Glomerular visceral epithelial cell (primary cell): ENCODE measurements at regions not wholly inside any gene's neighbourhood (a gene's known extent, or its start where the extent isn't known, plus 50 kb on each side); places are given as distances from the start of the nearest gene placed in this dataset.
"Not testable (repeated sequence)": the region's sequence is repeated elsewhere in the genome, so short reads cannot be mapped to it uniquely, and the experiment has no call there.

Experiments
- DNase-seq: peaks from one replicate; pipeline ENCODE4 v3.0.0-alpha.2; 2016; ENCODE audit errors: extremely low spot score

DNA sequence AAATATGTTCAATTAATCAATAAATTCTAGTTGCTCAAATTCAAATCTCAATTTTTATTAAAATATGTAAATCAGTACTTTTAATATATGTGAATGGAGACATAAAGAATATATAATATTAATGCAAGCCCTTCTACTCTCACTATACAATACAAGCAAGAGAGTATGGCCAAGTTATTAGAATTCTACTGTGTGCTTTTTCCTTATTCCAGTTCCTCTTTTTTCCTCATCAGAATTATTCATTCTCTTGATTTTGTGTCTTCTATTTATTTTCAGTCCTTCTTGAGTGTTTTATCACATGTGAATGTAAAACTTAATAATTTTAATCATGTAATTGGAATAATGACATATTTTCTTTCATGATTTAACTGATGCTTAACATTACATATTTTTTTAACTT lies 276.8 kb downstream of the PCDH20 start:
- no peak for DNase-seq

DNA sequence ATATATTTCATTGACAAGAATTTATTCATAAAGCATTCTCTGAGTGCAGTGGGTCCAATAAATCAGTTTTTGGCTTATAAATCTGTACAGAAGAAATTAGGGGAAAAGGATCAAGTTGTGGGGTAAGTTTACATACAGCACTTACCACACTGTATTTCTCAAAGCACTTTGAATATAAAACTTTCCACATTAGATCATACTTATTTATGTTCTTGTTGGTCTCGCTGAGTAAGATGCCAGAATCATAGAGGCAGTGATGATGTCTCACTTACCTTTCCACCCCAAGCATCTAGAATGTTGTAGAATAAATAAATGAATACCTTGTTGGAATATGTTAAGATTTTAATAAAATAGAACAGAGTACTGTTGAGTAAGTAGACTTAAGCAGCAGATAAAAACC lies 279.1 kb downstream of the PCDH20 start:
- DNase-seq: no peak

DNA sequence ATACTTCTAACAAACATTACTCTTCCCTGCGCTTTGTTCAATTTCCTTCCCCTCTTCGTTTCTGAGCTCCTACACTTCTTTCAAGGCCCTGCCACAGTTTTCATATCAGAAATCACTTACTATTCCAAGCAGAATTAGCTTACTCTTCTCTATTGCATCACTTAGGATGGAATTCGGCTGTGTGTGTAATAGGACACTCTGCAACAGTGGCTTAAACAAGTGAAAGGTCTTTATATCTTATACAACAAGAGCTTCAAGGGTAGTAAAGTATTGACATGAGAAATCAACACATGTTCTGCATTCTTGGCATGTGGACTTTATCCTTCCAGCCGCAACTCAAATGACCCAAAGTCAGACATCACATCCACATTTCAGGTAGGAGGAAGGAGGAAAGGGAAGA lies 279.6 kb downstream of the PCDH20 start:
- no peak for DNase-seq

DNA sequence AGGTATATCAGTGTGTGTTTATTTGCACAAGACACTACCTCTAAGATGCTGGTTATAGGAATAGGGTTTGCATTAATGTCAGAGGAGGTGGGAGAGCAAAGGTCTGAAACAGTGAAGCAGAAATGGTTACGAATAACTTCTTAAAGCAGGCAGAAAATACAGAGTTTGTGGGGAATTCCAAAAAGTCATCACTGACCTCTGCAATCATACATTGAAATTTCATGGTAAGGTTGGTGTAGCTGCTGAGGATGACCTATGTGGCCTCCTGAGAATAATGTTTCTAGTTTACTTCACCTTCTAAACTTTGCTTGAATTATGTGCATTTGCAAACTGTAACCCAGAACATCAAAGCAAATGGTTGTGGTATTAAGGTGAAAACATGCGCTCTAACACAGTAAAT lies 280.1 kb downstream of the PCDH20 start:
- no peak for DNase-seq

DNA sequence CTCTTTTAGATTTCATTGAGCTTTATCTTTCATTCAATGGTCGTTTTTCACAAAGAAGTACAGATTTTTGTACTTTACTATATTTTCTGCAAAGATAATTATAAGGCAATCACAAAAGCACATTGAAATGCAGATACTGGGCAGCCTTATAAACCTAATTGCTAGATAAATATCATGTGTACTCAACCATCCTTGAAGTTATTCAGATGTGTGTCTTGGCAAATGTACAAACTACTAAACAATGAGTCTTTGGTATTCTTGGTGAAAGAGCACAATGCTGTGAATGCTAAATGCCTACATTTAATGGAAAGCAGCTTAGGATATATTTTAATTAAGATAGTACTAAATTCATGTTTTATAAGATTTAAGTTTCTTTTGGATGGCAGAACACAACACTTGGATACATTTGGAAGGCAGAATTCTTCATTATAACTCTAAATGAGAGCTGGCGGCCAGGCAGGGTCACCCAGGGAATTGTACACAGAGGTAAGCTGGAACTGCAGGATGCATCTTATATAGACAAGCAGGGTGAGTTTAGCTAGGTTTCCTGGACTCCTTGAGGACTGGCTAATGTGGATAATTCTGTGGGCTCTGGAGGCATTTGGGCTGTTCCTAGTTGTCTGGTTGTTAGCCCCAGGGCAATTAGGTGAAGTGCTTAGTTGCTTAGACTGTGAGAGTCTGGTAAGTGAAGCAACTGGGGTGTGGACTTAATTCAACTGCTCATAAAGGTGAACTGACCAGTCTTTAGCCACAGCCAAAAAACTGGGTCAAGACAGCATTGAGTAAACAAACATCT lies 286.6 kb downstream of the PCDH20 start:
- DNase-seq: no peak

DNA sequence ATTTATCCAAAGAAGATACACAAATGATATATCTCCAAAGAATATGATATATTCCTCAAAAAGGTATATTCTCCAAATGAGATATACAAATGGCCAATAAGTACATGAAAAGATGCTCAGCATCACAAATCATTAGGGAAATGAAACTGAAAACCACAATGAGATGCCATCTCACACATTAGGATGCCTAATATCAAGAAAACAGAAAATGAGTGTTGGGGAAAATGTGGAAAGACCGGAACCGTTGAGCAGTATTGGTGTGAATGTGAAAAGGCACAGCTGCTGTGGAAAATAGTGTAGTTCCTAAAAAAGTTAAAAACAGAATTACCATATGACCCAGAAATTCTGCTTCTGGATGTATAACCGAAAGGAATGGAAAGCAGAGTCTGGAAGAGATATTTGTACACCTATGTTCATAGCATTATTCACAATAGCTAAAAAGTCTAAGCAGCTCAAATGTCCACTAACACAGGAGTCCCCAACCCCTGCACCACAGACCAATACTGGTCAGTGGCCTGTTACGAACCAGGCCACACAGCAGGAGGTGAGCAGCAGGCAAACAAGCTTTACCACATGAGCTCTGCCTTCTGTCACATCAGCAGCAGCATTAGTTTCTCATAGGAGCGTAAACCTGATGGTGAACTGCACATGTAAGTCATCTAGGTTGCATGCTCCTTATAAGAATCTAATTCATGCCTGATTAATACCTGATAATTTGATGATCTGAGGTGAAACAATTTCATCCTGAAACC lies 291.9 kb downstream of the PCDH20 start:
- DNase-seq: no peak

DNA sequence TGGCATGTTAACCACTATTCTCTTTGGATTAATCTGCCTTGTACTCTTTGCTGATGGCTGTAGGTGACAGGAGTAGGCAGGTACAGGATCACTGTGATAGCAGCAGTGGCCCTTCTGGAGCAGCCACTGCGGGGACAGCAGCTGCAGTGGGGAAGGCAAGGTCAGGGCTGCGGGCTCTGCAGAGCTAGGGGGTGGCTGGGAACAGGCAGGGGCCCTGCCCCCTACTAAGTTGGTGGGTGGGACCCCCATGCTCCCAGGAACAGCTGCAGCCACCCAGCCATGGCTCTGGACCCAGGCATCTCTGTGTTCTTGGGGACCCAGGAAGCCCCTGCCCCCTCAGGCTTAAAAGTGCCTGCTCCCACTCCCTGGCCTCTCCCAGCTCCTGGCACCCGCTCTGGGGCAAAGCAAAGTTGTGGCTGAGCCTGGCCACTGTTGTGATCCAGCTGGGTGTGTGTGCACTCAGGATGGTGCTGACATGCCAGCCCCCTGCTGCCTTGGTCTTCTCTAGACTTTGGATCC lies 302.4 kb downstream of the PCDH20 start:
- DNase-seq: no peak

DNA sequence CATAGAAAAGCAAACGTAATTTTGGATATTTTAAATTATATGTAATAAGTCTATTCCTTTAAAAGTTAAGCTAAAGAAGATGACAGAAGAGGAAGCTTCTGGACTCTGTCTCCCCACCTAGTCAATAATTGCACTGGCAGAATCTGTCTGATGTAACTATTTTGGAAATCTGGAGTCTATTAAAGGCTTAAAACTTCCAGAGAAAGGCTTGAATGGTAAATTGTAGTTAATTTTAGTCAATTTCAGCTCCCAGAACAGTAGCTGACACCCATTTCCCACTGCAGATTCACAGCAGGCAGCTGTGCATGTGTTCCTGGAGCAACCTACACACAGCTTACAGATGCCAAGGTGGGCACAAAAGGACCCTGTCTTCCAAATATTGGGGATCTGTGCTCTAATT lies 304.1 kb downstream of the PCDH20 start:
- DNase-seq: no peak

DNA sequence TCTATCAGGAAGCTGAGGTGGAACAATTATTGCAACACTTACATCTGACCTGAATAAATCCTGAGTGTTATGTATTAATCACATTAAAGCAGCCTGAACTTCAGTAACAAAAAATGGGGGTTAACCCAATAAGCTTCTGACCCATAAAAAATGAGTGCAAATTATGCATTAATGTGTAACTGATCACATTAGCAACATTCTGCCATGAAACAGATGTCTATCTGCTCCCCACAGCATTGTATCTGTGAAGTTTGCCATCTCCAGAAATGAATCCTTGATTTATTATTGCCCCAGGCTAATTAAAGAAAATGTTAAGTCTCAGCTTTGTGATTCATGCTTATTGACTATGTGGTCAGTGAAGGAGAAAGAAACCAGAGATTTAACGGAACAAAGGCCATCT lies 304.9 kb downstream of the PCDH20 start:
- DNase-seq: no peak

DNA sequence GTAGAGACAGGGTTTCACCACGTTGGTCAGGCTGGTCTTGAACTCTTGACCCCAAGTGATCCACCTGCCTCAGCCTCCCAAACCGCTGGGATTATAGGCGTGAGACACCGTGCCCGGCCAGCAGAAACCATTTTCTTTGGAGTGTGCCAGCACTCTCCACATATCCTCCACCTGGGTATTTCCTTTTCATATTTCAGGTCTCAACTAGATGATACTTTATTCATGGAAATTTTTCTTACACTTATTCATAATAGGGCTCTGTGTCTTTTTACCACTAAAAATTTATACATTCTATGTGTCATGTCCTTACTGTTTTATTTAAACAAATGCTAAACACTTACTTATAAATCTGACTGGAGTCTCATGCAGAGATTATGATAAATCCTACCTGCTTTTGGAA lies 305.9 kb downstream of the PCDH20 start:
- DNase-seq: no peak

DNA sequence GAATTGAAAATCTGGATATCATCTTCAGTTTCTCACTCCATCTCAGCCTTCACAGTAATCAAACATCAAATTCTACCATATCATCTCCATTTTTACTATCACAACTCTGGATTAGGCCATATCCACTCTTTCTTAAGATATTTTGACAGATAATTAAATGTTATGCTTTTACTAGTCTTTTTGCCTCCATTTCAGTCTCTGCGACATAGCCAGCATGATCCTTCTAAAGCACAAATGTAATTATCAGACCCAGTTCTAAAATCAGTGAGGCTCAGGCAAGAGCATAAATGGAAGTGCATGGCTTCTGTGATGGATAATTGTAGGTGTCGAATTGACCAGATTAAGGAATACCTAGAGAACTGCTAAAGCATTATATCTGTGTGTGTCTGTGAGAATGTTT lies 307.7 kb downstream of the PCDH20 start:
- DNase-seq: no peak

DNA sequence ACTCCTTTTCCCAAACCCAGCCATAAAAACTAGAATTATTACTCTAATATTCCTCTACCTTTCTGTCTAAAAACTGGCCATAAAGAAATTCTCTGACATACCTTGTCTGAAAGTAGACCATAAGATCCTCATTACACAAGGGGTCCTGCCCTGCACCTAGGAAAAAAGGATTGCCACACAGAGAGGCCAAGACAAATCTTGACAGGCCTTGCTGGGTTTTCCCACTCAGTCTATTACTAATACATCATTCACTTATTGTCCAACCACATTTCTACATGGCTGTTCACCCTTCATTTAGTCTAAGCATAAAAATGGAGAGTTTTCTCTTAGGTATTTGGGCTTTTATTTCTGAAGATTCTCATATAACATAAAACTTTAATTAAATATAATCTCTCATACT lies 319.8 kb downstream of the PCDH20 start:
- DNase-seq: no peak

DNA sequence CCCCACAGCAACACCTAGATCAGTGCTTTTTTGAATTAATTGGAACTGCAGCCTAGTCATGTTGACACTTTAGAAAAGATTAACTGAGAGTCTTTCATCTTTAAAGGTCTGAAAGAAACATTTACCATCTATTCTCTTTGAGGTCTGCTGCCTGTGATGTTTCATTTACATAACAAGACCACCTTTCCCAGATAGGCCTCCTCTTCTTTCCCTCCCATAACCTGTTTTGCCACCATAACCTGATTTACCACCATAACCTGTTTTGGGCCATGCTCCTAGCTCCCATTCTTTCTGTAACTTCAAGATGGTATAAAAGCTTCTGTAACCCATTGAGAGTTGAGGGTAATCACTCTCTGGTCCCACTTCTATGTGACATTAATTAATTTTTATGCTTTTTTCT lies 320.8 kb downstream of the PCDH20 start:
- DNase-seq: no peak

DNA sequence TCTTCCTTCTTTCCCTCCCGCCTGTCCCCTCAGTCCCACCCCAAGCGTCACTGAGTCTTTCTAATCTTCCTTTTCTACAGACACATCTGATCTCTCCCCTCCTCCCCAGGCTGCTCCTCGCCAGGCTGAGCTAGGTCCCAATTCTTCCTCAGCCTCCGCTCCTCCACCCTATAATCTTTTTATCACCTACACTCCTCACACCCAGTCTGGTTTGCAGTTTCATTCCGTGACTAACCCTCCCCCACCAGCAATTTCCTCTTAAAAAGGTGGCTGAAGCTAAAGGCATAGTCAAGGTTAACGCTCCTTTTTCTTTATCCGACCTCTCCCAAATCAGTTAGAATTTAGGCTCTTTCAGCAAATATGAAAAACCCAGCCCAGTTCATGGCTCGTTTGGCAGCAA lies 325.8 kb downstream of the PCDH20 start:
- not testable (repeated sequence) for DNase-seq

DNA sequence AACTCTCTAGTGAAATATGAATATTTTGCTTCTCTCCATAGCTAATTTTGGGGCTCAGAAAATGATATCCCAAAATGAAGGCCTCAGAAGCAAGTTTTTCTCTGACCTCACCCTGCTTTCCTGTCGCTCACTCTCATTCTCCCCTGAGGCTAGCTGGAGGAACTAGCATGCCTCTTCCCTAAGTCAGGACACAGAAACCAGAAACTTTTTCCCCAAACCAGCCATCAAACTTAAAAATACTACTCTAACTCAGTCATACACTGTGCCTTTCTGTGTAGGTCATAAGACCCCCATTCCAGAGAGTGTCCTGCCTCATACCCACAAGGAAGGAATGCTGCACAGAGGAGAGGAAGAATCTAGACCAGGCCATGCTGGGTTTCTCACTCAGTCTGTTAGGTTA lies 329.6 kb downstream of the PCDH20 start:
- no peak for DNase-seq

DNA sequence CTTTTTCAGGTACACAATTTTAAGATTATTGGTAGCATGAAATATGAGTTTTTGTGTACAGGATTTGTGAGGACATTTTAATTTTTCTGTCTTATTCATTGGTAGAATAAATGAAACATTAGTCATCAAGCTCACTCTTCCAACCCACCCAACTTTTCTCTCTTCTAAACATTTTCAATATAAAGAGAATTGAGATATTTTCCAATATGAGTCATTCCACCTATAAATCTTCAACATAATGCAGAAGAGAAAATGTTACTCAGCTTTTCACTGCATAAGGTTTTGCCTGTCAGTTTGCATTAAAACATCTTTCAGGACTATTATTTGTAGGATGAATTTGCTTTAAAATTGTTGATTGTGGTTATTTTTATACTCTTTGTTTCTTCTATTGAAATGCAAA lies 330.7 kb downstream of the PCDH20 start:
- peak; percentile 18 for DNase-seq

DNA sequence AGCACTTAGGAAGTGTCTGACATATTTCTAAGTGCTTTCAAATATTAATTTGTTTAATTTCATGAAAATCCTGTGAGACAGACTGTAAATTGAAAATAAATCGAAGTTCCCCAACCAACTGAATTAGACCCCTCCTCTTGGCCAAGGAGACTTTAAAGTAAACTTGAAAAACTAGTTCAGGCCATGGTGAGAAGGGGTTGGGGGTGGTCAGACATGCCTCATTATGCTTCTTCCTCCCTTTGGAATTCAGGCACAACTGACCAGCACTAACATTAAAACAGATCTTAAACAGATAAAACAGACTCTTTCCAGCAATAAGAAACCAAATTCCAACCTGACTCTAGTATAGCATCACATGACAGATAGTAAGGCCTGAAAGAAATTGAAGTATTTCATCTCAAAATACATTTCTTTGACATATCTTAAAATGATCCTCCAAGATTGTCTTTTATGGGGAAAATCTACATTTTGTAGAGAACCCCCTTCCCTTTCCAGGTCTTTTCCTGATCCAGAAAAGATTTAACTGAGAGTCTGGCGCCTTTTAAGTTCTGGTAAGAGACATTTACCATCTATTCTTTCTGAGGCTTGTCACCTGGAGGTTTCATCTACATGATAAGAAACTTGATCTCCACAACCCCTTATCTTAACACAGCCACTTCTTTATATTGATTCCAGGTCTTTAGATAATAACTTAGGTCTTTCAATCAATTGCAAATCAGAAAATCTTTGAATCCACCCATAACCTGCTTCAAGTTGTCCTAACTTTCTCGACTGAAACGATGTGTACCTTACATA lies 336.5 kb downstream of the PCDH20 start:
- DNase-seq: no peak

DNA sequence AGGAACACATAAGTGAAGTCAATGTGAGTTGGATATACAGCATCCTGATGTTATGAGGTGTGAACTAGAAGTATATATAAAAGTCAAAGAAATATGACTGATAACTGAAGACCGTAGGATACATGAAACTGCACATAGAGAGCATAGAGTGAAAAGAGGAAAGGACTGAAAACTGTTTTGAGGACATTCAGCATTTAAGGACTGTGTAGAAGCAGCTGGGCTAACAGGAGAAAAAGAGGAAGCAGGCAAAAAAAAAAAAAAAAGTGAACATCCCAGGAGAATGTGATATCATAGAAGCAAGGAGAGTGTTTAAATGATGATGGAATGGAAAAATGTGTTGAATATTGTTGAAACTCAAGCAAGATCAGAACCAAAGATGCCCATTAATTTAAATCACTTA lies 363.5 kb downstream of the PCDH20 start:
- no peak for DNase-seq

DNA sequence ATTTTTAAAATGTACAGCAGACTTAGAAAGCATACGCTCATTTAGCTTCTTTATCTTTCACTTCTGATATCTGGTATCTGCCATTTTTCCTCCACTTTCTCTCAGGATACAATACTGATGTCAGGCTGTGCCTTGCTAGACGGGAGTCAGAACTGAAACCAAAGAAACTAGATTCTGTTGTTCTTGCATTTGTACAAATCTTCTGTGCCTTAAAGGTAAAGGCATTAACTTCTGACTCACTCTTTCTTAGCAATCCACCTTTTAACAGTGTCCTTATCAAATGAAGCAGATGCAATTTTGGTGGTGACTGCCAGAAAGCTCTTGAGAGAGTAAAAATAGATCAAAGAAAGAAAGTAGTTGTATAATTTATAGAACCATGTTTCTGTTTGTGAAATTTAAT lies 370.4 kb downstream of the PCDH20 start:
- DNase-seq: no peak

DNA sequence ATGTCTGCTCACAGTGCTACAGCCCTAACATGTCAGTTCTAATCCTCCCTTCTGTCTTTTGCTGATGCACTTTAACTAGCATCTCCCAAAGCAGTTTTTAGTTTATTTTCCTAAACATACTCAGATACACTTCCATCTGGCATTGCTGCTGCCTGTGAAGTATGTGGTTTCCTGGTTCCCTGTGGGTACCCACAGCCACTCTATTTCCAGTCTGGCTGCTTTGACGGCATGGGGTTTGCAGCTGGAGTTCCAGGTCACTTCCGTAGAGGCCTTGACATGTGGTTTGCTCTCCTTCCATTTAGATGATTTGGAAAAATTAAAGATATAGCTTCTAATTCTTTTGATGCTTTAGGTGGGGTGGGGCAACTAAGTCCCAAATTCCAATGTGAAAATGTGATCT lies 375.5 kb downstream of the PCDH20 start:
- DNase-seq: no peak

DNA sequence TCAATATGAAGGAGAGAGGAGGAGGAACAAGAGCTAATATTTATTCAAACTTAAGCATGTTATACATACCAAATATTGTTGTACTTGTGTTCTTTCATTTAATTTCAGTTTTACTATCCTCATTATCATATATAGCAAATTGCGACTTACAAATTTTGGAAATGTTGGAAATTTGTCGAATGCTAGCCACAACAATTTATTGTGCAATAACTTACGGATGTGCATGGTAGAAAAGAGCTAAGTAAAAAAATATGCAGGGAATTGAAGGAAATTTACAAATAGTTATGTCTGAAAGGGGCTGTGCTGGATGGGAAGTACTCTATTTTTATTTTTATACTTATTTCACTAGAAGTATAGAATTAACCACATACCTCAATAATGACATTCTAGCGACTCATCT lies 376.3 kb downstream of the PCDH20 start:
- DNase-seq: no peak

DNA sequence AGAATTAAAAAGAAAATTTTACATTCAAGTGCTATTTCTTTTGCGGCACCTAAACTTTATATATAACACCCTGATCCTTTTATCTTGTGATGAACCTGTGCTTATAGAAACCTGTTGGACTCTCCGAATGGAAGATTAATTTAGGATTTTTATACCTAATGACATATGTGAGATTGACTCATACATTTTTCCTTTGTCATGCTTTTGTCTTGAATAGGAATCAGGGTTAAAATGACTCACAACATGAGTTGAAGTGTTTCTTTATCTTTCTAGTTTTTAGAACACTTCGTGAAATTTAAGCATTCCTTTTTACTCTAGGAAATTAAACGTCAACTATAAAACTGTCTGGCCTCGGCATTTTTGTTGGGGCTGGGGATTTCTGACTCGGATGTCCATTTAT lies 378.9 kb downstream of the PCDH20 start:
- DNase-seq: no peak
